ENCODE measurements at regions not wholly inside any gene's neighbourhood (a gene's known extent, or its start where the extent isn't known, plus 50 kb on each side); places are given as distances from the start of the nearest gene placed in this dataset.

DNA sequence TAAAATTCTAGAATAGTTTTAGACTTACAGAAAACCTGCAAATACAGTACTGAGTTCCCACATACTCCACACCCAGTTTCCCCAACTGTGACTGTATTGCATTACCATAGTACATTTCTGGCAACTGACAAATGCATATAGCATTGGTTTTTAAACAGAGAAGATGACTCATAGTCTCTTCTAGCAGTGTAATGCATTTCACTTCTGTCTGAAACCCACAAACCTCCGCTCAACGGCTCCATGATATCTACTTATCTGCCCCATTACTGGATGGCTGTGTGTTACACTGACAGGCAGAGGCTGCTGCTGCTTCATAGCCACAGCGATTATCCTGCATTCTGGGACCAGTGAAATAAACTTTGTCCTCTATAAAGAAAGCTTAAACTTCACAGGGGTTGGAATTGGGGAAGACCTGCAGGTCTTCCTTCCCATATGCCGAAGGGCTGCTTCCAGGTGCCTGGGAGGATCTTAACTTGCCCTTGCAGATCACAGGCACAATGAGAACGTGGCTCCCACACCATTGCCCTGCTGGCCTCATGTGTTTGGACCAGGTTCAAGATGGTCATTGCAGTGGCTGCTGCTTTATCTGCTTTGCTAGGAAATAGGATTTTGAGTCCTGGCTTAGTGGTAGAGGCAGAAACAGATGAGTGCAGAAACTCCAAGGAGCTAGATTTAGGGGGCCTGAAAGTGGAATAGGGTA lies 742.6 kb upstream of the HS6ST1 start:
- no peaks in the 10 kb centered on the region for H3K36me3 ChIP-seq (ENCODE audit: control insufficient read depth in 4 of 4, insufficient read depth in 3 of 4, low read depth in 1 of 4, low read length in 3 of 4)
- no peak for TF ChIP-seq NR2F2 (IDR thresholded peaks at IDR 0.05)
- TF ChIP-seq, protein P1, sequence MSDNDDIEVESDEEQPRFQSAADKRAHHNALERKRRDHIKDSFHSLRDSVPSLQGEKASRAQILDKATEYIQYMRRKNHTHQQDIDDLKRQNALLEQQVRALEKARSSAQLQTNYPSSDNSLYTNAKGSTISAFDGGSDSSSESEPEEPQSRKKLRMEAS (IDR thresholded peaks at IDR 0.05) = no peak
- TF ChIP-seq, protein P2, sequence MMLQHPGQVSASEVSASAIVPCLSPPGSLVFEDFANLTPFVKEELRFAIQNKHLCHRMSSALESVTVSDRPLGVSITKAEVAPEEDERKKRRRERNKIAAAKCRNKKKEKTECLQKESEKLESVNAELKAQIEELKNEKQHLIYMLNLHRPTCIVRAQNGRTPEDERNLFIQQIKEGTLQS (IDR thresholded peaks at IDR 0.05) = no peak
- TF ChIP-seq, protein P3, sequence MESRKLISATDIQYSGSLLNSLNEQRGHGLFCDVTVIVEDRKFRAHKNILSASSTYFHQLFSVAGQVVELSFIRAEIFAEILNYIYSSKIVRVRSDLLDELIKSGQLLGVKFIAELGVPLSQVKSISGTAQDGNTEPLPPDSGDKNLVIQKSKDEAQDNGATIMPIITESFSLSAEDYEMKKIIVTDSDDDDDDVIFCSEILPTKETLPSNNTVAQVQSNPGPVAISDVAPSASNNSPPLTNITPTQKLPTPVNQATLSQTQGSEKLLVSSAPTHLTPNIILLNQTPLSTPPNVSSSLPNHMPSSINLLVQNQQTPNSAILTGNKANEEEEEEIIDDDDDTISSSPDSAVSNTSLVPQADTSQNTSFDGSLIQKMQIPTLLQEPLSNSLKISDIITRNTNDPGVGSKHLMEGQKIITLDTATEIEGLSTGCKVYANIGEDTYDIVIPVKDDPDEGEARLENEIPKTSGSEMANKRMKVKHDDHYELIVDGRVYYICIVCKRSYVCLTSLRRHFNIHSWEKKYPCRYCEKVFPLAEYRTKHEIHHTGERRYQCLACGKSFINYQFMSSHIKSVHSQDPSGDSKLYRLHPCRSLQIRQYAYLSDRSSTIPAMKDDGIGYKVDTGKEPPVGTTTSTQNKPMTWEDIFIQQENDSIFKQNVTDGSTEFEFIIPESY (IDR thresholded peaks at IDR 0.05) = no peak
- no peak for TF ChIP-seq TAF1 (conservative IDR thresholded peaks at IDR 0.05)
- TF ChIP-seq, protein P4, sequence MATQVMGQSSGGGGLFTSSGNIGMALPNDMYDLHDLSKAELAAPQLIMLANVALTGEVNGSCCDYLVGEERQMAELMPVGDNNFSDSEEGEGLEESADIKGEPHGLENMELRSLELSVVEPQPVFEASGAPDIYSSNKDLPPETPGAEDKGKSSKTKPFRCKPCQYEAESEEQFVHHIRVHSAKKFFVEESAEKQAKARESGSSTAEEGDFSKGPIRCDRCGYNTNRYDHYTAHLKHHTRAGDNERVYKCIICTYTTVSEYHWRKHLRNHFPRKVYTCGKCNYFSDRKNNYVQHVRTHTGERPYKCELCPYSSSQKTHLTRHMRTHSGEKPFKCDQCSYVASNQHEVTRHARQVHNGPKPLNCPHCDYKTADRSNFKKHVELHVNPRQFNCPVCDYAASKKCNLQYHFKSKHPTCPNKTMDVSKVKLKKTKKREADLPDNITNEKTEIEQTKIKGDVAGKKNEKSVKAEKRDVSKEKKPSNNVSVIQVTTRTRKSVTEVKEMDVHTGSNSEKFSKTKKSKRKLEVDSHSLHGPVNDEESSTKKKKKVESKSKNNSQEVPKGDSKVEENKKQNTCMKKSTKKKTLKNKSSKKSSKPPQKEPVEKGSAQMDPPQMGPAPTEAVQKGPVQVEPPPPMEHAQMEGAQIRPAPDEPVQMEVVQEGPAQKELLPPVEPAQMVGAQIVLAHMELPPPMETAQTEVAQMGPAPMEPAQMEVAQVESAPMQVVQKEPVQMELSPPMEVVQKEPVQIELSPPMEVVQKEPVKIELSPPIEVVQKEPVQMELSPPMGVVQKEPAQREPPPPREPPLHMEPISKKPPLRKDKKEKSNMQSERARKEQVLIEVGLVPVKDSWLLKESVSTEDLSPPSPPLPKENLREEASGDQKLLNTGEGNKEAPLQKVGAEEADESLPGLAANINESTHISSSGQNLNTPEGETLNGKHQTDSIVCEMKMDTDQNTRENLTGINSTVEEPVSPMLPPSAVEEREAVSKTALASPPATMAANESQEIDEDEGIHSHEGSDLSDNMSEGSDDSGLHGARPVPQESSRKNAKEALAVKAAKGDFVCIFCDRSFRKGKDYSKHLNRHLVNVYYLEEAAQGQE (IDR thresholded peaks at IDR 0.05) = no peak
- no peak for TF ChIP-seq RXRA (IDR thresholded peaks at IDR 0.05)
- TF ChIP-seq FOXA1 (IDR thresholded peaks at IDR 0.05) = no peak
- no peak for TF ChIP-seq GABPA (IDR thresholded peaks at IDR 0.05 in 1 of 2, conservative IDR thresholded peaks at IDR 0.05 in 1 of 2)
- TF ChIP-seq JUND (IDR thresholded peaks at IDR 0.05) = no peak
- no peak for TF ChIP-seq HNF4G (IDR thresholded peaks at IDR 0.05)
- no peak for TF ChIP-seq EGR1 (IDR thresholded peaks at IDR 0.05; ENCODE audit: low read depth in 2 of 2)
- no peak for TF ChIP-seq SP1 (IDR thresholded peaks at IDR 0.05)
- TF ChIP-seq FOXA2 (IDR thresholded peaks at IDR 0.05) = no peak
- TF ChIP-seq, protein P5, sequence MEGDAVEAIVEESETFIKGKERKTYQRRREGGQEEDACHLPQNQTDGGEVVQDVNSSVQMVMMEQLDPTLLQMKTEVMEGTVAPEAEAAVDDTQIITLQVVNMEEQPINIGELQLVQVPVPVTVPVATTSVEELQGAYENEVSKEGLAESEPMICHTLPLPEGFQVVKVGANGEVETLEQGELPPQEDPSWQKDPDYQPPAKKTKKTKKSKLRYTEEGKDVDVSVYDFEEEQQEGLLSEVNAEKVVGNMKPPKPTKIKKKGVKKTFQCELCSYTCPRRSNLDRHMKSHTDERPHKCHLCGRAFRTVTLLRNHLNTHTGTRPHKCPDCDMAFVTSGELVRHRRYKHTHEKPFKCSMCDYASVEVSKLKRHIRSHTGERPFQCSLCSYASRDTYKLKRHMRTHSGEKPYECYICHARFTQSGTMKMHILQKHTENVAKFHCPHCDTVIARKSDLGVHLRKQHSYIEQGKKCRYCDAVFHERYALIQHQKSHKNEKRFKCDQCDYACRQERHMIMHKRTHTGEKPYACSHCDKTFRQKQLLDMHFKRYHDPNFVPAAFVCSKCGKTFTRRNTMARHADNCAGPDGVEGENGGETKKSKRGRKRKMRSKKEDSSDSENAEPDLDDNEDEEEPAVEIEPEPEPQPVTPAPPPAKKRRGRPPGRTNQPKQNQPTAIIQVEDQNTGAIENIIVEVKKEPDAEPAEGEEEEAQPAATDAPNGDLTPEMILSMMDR (IDR thresholded peaks at IDR 0.05; ENCODE audit: low read depth, low read length, missing input control) = no peak
- no peak for TF ChIP-seq RAD21 (IDR thresholded peaks at IDR 0.05)
- no peak for TF ChIP-seq HNF4A (conservative IDR thresholded peaks at IDR 0.05)
- H3K27ac ChIP-seq (ENCODE audit: low read depth in 1 of 2, low read length in 2 of 2) = no peak overlapping the region
- no peak overlapping the region for H3K9ac ChIP-seq (ENCODE audit: low read depth in 1 of 2, low read length in 2 of 2)
- H3K4me1 ChIP-seq (ENCODE audit: control insufficient read depth in 4 of 4, insufficient read depth in 4 of 4, low read length in 3 of 4) = no peaks in the 10 kb centered on the region
- no peak overlapping the region for H3K4me3 ChIP-seq (ENCODE audit: low read depth in 1 of 3, low read length in 3 of 3)
- H3K9me3 ChIP-seq (ENCODE audit: control insufficient read depth in 4 of 4, low read length in 3 of 4) = no peaks in the 10 kb centered on the region
- WGBS = 76% methylated on average over 5 of the region's 5 CpGs
- no peak for DNase-seq (ENCODE audit: low spot score)
- H3K27me3 ChIP-seq (ENCODE audit: control insufficient read depth in 4 of 4, insufficient read depth in 4 of 4, low read length in 3 of 4) = no peaks in the 10 kb centered on the region

Data from liver (tissue), 8 donors.